Stimulated activated CD8-positive, alpha-beta memory T cell treated with anti-CD3 and anti-CD28 coated beads, Interleukin-4, amount 100 ng/mL, for 4 hours (primary cell): ENCODE measurements at regions not wholly inside any gene's neighbourhood (a gene's known extent, or its start where the extent isn't known, plus 50 kb on each side); places are given as distances from the start of the nearest gene placed in this dataset.

Experiments
- DNase-seq, 2 donors: peaks; one replicate each; pipeline ENCODE4 v3.0.0-alpha.2; 2020; ENCODE audit warnings: low read depth in 2 of 2, low spot score in 1 of 2

DNA sequence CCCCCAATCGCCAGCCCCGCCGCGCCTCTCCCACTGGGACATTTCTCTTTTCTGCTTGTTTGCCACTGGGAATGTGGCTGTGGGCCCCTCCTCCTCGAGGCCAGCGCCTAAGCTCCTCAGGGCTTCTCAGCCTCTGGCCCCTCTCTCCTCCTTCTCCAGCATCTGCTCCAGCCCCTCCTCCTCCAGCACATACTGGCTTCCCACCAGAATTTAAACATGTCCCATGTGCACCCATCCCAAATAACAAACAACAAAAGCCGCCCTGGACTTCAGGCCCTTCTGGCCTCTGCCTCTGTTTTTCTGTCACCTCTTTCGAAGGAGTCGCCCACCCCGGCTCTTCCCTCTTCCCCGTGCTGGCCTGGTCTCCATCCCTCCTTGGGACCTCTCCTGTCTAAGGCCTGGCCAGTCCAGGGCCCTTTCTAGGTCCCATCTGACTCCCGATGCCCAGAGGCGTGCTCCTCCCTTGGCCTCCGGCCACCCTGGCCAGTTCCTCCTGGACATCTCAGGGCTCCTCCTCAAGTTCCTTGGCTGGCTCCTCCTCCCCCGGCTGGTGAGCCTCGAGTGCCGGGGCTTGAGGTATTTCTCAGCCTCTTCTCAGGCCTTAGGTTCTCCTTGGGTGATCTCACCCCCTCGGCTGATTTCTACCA, 94.6 kb upstream of the SLC6A6 start:
- DNase-seq = no peak

DNA sequence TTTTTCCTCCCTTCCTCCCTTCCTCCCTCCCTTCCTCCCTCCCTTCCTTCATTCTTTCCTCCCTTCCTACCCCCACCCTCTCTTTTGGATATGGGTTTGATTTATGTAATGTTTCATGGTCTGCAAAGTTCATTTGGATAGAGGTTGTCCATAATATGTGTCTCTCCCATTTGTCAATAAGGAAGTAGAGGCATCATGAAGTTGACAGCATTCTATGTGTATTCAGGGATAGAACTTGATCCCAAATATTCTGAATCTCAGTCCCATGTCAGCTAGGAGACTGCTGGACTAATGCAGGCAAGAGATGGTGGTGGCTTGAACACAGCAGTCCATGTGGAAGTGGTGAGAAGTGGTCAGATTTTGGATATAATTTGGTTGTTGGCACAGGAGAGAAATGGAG, 90.7 kb upstream of the SLC6A6 start:
- DNase-seq = no peak

DNA sequence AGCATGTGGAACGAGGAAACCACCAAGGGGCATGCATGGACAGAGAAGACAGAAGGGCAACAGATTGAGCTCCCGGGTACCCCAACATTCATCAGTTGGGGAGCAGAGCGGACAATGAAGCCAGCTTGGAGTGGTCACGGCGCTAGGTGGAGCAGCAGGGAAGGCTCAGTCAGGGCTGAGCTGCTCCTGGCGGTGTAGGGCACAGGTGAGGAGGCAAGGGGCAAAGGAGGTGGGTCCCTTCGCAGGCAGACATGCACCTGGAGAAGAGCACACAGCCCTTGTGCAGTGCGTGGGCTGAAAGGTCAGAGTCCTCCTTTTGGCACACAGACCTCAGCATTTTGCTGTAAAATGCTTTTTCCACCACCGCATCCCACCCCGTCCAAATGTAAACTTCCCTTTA, 90.0 kb upstream of the SLC6A6 start:
- no peak for DNase-seq

DNA sequence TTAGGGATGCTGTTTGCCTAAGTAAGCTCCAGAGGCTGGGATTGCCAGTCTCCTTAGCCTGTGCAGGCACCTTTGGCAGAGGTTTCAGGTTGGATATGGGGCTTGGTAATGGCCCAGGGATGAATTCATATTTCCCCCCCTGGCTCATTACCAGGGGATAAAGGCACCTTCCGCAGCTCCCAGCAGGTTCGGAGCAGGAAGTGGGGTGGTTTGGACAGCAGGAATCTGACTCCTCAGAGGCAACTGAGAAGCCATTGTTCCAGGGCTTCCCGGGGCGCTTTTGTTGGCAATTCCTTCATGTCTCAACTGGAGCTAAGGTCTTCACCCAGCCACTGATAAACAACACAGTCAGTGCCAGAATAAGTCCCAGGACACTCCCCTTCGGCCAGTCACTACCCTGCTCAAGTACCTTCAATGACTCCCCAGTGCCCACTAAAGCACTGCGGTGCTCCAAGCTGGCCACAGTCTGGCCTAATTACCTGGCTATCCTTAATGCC, 85.3 kb upstream of the SLC6A6 start:
- no peak for DNase-seq

DNA sequence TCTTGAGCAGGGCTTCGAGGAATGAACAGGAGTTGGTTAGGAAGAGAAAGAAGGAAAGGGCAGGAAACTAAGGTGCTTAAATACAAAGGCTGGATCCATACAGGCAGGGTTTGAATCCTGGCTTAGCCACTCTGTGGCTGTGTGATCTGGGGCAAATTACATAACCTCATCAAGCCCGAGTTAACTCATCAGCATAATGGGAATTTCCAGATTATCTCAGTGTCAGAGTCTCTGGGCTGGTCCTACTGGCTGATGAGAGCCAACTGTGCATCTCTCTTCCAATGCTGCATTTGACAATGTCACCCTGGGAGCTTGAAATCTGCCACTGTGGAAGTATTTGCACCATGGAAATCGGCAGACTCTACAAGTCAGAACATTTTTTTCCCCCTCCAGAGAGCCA, 83.8 kb upstream of the SLC6A6 start:
- no peak for DNase-seq

DNA sequence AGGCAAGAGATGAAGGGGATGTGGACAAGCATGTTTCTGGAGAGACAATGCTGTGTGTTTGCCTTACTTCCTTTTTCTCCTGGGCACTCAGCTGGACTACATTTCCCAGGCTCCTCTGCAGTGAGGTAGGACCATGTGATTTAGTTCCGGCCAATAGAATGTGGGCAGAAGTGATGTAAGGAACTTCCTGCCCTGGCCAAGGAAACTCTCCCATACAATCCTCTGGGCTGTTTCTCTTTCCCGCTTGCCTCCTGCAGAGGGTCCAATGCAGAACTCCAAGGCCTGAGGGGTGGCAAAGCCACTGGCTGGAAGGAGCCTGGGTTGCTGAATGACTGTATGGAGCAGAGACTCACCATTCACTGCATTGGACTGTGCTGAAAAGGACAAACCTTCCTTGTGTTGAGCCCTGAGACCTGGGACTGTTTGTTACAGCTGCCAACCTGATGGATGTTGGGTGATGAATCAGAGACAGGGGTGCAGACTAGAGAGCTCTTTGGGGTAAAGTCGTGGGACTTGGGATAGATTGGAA, 82.7 kb upstream of the SLC6A6 start:
- DNase-seq = no peak

DNA sequence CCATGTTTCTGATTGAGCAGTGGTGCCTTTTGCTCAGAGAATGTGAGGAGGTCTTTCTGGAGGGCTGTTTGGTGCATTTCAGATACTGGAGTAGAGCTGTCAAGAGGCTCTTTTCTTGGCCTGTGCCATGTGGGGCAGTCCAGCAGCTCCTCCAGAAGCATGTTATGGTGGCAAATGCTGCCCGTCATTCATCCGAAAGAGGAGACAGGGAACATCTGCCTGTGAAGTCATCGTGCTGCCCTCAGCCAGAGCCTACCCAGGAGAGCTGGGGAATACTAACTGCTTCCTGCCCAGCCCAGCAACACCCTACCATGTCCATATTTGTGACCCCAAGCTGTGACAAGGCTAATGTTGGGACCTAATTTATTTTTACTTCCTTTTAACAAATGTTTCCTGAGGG, 82.2 kb upstream of the SLC6A6 start:
- DNase-seq = no peak

DNA sequence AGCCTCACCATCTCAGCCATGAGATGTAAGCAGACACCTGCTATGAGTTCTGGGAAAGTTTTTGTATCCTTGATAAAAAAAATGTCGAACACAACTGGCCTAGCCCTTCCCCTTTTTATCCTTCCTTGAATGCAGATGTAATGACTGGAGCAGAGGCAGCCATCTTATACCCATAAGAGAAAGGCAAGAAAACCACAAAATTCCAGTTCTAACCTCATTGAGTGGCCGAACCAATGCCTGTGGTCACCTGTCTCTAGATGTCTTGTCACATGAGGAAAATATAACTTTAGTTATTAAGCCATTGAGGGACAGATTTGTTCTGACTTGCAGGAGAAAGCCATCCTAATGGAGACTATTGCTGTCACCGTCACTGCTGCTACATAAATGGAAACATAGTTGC, 80.4 kb upstream of the SLC6A6 start:
- DNase-seq = no peak

DNA sequence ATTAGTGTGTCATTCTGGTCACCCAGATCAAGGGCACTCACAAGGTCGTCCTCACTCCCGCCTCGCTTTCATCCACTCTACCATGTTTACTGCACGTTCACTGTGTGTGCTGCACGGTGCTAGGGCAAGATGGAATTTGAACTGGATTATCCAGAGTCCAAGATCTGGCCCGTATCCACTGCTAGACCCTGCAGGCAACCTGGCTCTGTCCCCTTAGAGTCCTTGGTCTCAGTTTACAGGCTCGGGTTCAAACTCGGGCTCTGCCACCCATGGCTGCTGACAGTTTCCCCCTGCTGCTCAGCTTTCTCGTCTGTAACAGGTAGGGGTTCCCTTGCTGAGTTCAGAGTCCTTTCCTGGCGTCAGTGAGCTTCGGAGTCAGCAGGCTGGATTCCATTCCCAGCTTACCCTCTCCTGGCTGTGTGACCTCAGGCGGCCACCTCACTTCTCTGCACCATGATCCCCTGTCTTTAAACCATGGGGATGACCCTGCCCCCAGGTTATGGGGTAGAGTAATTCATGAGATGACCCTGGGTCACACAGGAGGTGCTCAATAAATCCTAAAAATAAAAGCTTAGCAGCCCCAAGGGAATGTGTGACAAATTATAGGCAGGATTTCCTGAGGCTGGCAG, 79.6 kb upstream of the SLC6A6 start:
- no peak for DNase-seq

DNA sequence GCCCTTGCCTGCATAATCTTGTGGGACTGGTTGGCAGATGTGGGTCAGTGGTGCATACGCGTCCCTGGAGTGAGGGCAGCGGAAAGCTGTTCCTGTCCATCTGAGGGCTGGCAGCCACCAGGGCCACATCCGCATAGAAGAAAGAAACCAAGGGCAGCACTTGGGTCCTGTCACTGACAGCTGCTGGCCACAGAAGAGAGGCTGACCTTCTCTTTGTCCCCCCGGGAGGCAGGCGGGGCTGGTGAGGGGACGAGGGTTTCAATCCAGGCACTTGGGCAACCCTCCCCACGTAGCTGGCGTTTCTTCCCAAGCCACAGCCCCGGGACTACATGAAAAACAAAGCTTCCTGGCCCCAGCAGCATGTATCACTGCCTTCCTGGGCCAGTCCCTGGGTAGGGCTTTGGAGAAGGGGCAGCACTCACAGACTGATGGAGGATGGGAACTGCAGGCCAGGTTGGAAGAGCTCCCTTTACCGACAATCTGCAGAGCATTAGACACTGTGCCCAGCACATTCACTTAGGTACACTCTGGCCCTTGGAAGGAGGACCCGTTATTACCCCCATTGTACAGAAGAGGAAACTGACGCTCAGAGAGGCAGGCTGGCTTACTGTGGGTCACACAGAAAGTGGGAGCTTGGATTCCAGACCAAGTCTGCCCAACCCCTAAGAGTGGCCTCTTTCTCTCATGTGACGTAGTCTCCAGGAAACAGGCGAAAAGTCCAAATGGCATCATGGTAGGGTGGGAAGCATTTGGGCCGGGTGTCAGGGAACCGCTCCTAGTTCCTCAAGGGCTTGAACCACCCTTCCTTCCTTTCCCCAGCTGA, 78.8 kb upstream of the SLC6A6 start:
- DNase-seq = no peak

DNA sequence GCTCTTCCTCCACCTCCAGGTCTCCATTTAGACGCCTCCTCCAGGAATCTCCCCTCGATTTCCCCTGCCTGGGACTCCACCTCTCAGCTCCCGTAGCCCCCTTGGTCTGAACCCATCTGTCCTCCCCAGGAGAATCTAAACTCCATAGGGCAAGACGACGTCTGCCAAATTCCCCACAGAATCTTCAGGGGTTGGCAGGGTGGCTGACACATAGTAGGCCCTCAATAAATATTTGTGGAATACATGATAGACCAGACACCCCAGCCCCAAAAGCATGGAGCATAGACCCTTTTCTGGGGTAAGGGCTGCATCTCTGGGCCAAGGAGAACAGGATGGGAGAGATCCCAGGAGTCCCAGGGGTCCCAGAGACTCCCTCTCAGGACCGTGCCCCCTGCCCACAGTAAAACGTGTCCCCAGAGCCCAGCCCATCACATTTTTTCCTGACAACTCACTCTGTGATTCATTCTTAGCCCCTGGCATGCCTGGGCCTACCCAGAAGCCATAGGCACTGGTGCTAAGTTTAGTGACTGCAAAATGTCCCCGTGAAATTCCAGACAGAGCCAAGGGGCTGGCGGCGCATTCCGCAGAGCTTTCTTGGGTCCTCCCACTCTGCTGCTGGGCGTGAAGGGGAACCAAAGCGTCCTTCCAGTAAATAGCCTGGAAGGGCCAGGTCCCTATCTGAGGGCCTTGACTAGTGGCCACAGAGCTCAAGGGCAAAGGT, 78.0 kb upstream of the SLC6A6 start:
- no peak for DNase-seq

DNA sequence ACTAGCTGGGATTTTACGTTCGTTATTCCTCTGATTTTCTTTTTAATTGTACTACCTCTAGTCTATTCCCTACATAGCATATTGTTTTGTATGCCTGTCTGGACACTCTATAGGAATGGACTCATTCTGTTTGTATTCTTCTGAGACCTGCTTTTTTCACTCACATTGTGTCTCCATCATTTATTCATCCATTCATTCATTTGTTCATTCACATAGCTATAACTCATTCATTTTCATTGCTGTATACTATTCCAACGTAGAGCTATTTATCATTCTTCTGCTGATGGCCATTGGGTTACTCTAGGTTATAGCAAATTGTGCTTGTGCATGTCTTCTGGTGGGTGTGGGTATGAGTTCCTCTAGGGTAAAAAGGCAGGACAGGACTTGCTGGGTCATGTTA, 74.0 kb upstream of the SLC6A6 start:
- no peak for DNase-seq

DNA sequence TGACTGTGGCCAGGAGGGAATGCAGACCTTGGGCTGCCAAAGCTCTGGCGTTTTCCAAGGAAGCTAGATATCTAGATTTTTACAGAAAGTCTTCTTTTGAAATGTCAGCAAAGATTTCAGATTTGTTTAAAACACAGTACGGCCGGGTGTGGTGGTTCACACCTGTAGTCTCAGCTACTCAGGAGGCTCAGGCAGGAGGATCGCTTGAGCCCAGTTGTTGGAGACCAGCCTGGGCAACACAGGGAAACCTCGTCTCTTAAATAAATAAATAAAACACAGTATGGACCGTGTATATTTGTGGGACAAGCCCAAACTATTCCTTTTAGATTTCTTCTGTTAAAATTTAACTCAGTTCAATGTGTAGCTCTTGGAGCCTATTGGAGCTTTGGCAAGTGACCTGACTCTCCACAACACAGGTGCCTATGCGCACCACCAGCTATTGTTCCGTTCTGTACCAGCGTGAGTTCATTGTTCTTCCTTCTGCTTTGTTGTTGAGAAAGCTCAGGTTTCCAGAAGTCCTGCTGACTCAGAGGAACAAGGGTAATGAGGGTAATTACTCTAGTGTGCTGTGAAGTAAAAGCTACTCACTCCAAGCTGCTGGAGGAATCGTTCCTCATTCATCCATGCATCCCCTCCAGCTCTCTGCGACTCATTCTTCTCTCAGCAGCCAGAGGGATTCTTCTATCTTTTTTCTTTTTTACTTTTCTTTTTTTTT, 73.1 kb upstream of the SLC6A6 start:
- DNase-seq = no peak

DNA sequence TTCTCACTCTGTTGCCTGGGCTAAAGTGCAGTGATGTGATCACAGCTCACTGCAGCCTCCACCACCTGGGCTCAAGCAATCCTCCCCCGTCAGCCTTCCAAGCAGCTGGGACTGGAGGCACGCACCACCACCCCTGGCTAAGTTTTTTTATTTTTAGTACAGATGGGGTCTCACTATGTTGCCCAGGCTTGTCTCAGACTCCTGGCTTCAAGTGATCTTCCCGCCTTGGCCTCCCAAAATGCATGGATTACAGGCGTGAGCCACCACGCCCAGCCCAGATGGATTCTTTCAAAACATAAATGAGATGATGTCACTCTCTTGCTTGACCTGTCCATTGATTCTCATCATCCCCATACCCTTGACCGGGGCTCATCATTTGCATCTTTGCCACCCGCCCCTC, 72.6 kb upstream of the SLC6A6 start:
- DNase-seq = no peak

DNA sequence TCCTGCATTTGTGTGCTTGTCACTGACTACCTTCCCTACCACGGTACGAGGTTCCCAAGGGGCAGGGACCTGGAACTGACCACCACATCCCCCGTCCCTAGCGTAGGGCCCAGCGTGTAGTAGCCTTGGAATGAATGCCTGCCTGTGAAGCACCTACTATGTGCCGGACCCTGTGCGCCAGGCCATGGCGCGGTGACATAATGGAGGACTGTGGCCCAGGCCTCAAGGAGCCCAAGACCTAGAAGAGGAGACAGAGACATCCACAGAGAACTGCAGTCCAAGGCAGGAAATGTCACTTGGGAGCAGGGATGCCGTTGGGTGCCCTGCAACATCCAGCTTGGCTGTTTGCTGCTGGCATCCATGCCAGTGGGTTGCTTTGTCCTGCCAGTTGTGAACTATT, 71.9 kb upstream of the SLC6A6 start:
- DNase-seq = no peak

DNA sequence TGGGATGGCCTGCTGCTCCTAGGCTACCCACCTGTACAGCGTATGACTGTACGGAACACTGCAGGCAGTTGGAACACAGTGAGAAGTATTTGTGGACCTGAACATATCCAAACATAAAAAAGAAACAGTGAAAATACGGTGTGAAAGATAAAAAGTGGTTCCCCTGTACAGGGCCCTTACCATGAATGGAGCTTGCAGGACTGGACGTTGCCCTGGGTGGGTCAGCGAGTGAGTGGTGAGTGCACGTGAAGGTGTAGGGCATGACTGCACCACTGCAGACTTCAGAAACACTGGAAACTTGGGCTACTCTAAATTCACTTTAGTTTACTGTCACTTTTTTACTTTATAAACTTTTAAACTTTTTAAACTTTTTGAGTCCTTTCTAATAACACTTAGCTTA, 71.2 kb upstream of the SLC6A6 start:
- DNase-seq = no peak

DNA sequence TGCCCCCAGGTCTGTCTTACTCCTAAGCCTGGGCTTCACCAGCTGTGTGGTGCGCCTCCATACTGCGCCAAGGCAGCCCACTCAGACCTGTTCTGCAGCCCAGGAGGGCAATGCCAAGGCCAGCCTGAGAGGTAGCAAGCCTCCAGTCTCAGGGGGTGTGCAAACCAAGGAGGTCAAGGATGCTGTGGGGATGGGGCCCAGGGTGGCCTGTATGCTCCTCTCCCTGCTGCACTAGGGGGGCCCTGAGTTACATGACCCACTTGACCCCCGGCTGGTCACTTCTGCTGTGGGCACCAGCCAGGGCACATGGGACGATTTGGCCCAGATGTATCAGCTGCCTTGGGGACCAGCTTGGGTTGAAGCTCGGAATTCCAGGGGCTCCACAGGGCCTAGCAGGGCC, 70.0 kb upstream of the SLC6A6 start:
- DNase-seq = no peak

DNA sequence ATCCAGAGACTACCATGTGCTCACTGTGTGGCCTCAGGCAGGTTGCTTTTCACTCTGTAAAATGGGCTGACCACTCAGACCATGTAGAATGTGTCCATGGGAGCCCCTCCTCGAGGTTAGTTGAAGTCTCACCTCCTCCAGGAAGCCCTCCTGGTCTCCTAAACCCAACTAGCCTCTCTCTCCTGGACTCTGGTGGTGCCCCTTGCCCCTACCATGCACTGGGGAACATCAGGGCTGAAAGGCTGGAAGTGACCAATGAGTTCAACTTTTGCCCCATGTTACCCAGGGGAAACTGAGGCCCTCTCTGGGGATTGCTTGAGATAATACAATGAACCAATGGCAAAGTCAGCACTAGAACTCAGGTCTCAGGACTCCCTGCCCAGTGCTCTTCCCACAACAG, 69.2 kb upstream of the SLC6A6 start:
- DNase-seq = no peak

DNA sequence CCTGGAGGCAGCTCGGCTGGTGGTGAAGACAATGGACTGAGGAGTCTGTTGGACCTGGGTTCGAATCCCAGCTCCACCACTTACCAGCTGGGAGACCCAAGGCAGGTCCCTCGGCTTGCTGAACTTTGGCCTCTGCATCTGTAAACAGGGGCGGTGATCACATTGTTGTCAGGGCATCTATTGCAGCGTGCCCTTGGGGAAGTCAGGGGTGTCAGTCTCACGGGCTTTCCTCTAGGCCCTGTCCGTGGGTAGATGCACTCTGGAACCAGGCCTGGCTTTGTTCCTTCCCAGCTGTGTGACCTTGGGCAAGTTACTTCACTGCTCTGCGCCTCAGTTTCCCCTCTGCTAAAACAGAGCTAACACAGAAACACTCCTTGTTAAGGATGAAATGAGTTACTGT, 68.8 kb upstream of the SLC6A6 start:
- DNase-seq = no peak

DNA sequence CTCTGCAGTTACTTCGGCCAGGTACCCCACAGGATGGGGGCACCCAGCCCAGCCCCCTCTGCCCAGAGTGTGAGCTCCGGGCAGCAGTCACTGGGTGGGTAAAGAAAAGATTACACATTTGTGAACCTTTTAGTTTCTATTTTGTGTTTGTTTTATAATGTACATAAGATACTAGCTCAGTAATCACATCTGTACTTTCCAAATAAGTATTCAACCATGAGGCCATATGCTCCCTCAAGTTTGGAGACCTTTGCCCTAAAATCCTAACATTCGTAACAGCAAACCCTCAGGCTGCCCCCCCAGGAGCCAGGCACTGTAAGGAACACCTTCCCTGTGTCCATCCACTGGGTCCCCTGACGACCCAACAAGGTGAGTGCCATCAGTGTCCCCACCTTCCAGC, 68.3 kb upstream of the SLC6A6 start:
- no peak for DNase-seq

DNA sequence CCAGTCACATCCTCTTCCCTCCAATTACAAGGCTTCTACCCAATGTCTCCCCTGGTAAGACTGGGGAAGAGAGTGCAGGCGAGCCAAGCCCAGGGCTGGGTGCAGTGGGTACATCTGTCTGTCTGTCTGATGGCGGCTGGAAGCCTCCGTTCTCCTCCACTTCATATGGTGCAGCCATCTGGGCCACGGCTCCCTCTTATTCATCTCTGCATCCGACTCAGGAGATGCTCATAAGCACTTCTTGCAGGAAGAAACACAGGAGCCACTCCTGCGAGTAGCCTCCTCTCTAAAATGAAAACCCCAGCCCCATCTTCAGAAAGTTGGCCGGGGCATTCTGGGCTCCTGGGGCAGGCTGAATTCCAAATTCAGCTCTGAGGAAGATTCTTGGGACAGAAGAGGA, 67.5 kb upstream of the SLC6A6 start:
- no peak for DNase-seq
